Smooth muscle cell (in vitro differentiated cells): ENCODE measurements at regions not wholly inside any gene's neighbourhood (a gene's known extent, or its start where the extent isn't known, plus 50 kb on each side); places are given as distances from the start of the nearest gene placed in this dataset.

Experiments used
- DNase-seq: peaks from one replicate; lab custom pipeline; 2025; ENCODE audit not compliant: unreplicated experiment; lab: John Stamatoyannopoulos, UW
- H2AFZ ChIP-seq: fragments of 200-600 bp; sonication (generic); 2 replicates; pipeline ENCODE4 v1.6.0; 2016; ENCODE audit warnings: antibody characterized with exemption, low read depth, mild to moderate bottlenecking
- H3F3A ChIP-seq: fragments of 200-600 bp; sonication (generic); 2 replicates; pipeline ENCODE4 v1.6.0; 2017; ENCODE audit warnings: antibody characterized with exemption, low read depth
- H3K27ac ChIP-seq: fragments of 200-600 bp; sonication (generic); 2 replicates; pipeline ENCODE4 v1.5.1; 2016; ENCODE audit warnings: low read depth, mild to moderate bottlenecking
- H3K27me3 ChIP-seq: fragments of 200-600 bp; sonication (generic); 2 replicates; pipeline ENCODE4 v1.6.1; 2016; ENCODE audit warnings: low read depth, mild to moderate bottlenecking
- H3K36me3 ChIP-seq: fragments of 200-600 bp; sonication (generic); 2 replicates; pipeline ENCODE4 v1.5.1; 2016; ENCODE audit warnings: low read depth
- H3K4me1 ChIP-seq: fragments of 200-600 bp; sonication (generic); 2 replicates; pipeline ENCODE4 v1.5.1; 2016; ENCODE audit warnings: low read depth
- H3K4me2 ChIP-seq: fragments of 200-600 bp; sonication (generic); 2 replicates; pipeline ENCODE4 v1.6.0; 2016; ENCODE audit warnings: mild to moderate bottlenecking
- H3K4me3 ChIP-seq: fragments of 200-600 bp; sonication (generic); 2 replicates; pipeline ENCODE4 v1.5.1; 2016; ENCODE audit warnings: mild to moderate bottlenecking
- H3K79me2 ChIP-seq: fragments of 200-600 bp; sonication (generic); 2 replicates; pipeline ENCODE4 v1.6.0; 2016; ENCODE audit warnings: low read depth, mild to moderate bottlenecking
- H3K9ac ChIP-seq: fragments of 200-600 bp; sonication (generic); 2 replicates; pipeline ENCODE4 v1.6.0; 2016; ENCODE audit warnings: low read depth
- H3K9me3 ChIP-seq: fragments of 200-600 bp; sonication (generic); replicated peaks from 2 replicates; pipeline ENCODE4 v1.5.1; 2016; ENCODE audit warnings: low read depth
- H4K20me1 ChIP-seq: fragments of 200-600 bp; sonication (generic); 2 replicates; pipeline ENCODE4 v1.6.0; 2016; ENCODE audit warnings: low read depth
- WGBS: methylation state at CpG from one replicate; pipeline ENCODE4 v1.1.7; 2016; ENCODE audit warnings: low lambda C conversion rate; 5-methylcytosine and 5-hydroxymethylcytosine counted together
- TF ChIP-seq, protein P1 (sequence below): fragments of 200-600 bp; sonication (generic); IDR thresholded peaks from 2 replicates; pipeline ENCODE4 v1.5.1; 2017; ENCODE audit warnings: borderline replicate concordance, mild to moderate bottlenecking, antibody characterized with exemption; ENCODE audit not compliant: insufficient read depth, poor library complexity, severe bottlenecking

DNA sequence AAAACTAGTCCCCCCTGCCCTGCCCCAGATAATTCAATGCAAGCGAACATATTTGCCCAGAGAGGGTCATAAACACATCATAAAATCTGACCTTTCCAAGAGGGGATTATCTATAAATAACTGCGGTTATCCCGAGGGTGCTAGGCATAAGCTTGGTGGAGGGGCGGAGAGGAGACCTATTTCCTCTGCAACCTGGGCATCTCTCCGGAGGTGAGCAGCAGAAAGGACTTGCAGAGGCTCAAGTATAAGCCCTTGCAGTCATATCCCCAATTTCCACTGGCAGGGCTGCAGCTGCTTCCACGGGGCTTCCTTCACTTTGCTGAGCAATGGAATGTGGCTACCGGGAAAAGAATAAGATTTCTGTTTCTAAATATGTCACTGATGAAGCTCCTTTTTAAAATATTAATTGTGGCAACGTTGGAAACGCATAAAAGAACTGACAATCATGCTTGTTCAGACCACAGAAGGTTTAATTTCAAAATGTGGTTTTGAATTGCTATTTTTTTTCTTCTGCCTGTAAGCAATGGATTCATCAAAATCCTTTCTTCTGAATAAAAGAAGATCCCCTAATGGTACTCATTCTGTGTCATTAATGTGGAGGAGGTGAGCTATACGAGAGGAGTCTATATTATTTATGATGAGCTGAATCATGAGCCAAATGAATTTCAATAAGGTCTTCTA, 268.9 kb upstream of the ATP2B1 start:
- 31% methylated on average over 10 of the region's 10 CpGs for WGBS
- no peaks in the 10 kb centered on the region for H3K79me2 ChIP-seq
- H3F3A ChIP-seq = peaks cover 9% of the 10 kb centered on the region
- peak overlapping the region; percentile 68 for H3K4me2 ChIP-seq
- H3K27ac ChIP-seq = no peak overlapping the region
- no peak overlapping the region for H3K9ac ChIP-seq
- H3K27me3 ChIP-seq = no peaks in the 10 kb centered on the region
- no peaks in the 10 kb centered on the region for H3K9me3 ChIP-seq
- H3K4me1 ChIP-seq = peaks cover 12% of the 10 kb centered on the region
- H4K20me1 ChIP-seq = no peaks in the 10 kb centered on the region
- no peaks in the 10 kb centered on the region for H3K36me3 ChIP-seq
- H3K4me3 ChIP-seq = no peak overlapping the region
- TF ChIP-seq, protein P1, sequence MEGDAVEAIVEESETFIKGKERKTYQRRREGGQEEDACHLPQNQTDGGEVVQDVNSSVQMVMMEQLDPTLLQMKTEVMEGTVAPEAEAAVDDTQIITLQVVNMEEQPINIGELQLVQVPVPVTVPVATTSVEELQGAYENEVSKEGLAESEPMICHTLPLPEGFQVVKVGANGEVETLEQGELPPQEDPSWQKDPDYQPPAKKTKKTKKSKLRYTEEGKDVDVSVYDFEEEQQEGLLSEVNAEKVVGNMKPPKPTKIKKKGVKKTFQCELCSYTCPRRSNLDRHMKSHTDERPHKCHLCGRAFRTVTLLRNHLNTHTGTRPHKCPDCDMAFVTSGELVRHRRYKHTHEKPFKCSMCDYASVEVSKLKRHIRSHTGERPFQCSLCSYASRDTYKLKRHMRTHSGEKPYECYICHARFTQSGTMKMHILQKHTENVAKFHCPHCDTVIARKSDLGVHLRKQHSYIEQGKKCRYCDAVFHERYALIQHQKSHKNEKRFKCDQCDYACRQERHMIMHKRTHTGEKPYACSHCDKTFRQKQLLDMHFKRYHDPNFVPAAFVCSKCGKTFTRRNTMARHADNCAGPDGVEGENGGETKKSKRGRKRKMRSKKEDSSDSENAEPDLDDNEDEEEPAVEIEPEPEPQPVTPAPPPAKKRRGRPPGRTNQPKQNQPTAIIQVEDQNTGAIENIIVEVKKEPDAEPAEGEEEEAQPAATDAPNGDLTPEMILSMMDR = no peak
- H2AFZ ChIP-seq = no peak overlapping the region
- DNase-seq = no peak

DNA sequence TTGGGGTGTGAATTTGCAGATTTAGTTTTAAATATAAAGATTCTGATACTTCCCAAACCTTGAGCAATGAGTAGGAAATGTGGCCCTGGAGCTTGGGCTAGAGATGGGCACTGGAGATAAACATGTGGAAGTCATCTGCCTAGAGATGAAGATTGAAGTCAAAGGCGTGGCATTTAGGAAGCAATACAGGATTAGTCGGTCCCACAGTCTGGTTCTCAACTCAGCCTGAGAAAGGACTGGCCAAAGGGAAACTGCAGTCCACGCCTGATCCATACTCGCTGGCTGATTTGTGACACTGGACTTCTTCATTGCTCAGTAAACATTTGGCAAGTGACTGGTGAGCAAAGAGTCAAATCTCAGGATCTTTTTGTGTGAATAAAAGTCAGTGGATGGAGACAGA, 268.2 kb upstream of the ATP2B1 start:
- Histone ChIP-seq H4K20me1 (no peaks in the 10 kb centered on the region), H2AFZ (no peak overlapping the region), H3K79me2 (no peaks in the 10 kb centered on the region), H3K9me3 (no peaks in the 10 kb centered on the region), H3F3A (peaks cover 9% of the 10 kb centered on the region), H3K4me1 (peaks cover 12% of the 10 kb centered on the region), H3K27ac (no peak overlapping the region), H3K27me3 (no peaks in the 10 kb centered on the region), H3K4me3 (no peak overlapping the region), H3K36me3 (no peaks in the 10 kb centered on the region), H3K9ac (no peak overlapping the region), H3K4me2 (peak overlapping the region; percentile 68)
- TF ChIP-seq, protein P1 = no peak
- no peak for DNase-seq
- 60% methylated on average over 4 of the region's 4 CpGs for WGBS

DNA sequence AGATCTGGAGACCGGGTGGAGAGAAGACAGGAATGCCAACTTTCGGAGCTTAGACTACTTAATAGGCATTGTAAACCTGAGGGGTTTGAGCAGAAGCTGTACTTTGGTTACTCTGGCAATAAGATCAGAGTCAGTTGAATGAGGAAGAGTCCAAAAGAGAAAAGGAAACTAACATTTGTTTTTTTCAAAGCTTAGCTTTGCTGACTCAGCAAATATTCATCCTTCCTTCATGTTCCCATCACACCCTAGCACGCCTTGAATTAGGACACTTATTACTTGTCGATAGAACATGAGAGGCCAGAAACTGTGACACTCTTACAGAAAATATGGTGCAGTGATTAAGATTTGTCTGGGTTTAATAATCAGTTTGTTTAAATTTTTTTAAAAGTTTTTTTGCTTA, 266.9 kb upstream of the ATP2B1 start:
- Histone ChIP-seq H3K4me1 (peaks cover 12% of the 10 kb centered on the region), H3K79me2 (no peaks in the 10 kb centered on the region)
- WGBS = 96% methylated on average over 4 of the region's 4 CpGs

More for the DNA sequence above, 266.9 kb upstream of the ATP2B1 start:
- TF ChIP-seq, protein P1 = no peak
- no peak overlapping the region for H3K9ac ChIP-seq
- no peaks in the 10 kb centered on the region for H4K20me1 ChIP-seq
- no peak overlapping the region for H3K27ac ChIP-seq
- H2AFZ ChIP-seq = no peak overlapping the region
- no peak overlapping the region for H3K4me2 ChIP-seq
- H3K9me3 ChIP-seq = no peaks in the 10 kb centered on the region
- no peaks in the 10 kb centered on the region for H3K36me3 ChIP-seq
- DNase-seq = no peak
- no peaks in the 10 kb centered on the region for H3K27me3 ChIP-seq
- H3F3A ChIP-seq = peaks cover 16% of the 10 kb centered on the region
- H3K4me3 ChIP-seq = no peak overlapping the region
